GM03348 (cell line): ENCODE measurements at regions not wholly inside any gene's neighbourhood (a gene's known extent, or its start where the extent isn't known, plus 50 kb on each side); places are given as distances from the start of the nearest gene placed in this dataset.

Source experiments
- DNase-seq: peaks from one replicate; pipeline ENCODE4 v3.0.0; 2012; ENCODE audit warnings: low spot score

- no peak for DNase-seq
These were observed 174.1 kb upstream of the EEA1 start for GRCh38 chr12:93103154-93103553.

- DNase-seq: no peak
These were observed 175.4 kb upstream of the EEA1 start for GRCh38 chr12:93104535-93104934.

DNA sequence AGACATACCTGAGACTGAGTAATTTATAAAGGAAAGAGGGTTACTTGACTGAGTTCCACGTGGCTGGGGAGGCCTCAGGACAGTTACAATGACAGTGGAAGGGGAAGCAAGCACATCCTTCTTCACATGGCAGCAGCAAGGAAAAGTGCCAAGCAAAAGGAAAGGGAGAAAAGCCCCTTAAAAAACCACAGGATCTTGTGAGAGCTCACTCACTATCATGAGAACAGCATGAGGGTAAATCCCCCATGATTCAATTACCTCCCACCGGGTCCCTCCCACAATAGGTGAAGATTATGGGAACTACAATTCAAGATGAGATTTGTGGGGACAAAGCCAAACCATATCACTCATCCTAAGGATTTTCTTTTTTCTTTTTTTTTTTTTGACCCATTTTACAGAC, 177.8 kb upstream of the EEA1 start:
- no peak for DNase-seq

- no peak for DNase-seq
These were observed 178.6 kb upstream of the EEA1 start for GRCh38 chr12:93107514-93108312.

GRCh38 chr12:93108985-93109384, 179.9 kb upstream of the EEA1 start:
- peak; percentile 74 for DNase-seq

DNA sequence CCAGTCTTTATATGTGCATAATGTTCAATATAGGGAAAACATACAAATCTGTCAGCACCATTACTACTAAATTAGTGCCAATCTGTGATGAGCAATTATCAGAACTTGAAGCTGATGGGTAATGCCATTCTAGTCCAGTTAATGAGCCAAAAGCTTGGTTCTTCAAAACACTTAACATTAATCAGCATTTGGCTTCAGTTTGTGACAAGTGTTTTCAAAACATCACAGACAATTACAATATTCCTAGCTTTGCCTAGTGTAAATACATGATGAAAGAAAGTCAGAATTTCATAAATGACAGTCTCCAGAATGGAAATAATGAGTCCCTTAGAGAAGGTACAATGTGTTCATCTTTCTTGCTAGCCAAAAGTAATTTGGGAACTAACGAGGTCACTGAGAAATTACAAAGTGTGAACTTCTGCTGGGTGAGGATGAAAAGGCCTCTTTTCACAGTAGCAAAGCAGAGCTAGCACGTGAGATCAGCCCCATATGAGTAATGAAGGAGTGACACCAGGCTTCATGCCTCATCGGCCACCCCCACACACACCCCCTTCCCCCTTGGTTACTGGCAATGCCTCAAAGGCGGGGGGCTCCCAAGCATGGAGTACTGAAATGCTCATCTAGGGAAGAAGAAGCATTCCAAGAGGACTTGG, 180.6 kb upstream of the EEA1 start:
- DNase-seq: no peak

DNA sequence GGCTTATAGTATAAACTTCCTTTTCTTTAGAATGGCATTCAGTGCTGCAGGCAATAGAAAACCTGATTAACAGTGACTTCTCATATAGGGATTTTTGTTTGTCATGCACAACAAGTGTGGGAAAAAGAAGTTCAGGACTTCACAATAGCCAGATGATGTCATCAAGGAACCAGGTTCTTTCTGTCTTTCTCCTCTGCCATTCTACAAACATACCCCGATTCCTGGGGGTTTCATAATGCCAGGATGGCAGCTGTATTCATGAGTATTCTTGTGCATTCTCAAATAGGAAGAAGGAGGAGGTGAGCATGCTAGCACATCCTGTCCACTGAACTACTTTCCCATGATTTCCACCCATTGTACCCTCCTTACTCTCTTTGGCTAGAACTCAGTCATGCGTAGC, 182.7 kb upstream of the EEA1 start:
- DNase-seq: no peak

DNA sequence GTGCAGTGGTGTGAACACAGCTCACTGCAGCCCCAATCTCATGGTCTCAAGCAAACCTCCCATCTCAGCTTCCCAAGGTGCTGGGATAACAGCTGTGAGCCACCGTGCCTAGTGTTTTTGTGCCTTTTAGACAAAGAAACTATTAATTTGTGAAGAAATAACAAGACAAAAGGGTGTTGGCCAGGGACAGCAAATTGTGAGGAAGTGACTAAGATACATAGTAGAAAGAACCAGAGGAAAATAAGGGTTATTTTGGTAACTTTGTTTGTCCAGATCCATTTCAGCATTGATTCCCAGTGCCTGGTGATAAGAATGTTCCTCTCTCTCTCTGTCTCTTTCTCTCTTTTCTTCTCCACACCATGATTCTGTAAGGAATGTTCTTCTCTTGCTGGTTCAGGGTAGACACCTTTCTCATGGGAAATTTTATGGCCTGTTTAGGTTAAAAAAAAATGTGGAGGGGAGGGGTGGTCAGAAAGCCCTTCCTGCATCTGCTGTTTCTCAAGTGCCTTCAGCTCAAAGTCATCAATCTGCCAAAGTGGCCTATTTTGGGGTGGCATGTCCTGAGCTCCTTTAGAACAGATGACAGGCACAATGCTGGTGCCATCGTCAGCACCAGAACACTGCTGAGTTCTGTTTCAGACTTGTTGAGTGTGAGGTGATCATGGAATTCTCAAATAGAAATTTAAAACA, 184.4 kb upstream of the EEA1 start:
- peak; percentile 38 for DNase-seq

DNA sequence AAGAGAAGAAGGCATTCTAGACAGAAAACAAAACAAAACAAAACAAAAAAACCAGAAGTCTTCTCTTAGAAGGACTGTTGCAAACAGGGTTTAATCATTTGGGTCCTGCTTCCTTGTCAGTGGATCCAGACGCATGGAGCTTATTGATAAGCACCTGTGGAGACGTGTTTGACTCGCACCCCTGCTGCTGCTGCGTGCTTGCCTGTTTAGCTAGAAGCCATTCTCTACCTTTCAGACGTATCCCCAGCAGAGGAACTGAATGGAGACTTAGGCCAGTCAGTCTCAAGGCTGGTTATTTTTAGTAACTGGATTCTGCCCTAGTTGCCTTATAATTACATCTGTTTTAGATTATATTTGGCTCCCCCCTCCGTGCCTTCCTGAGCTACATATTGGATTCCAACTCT, 186.1 kb upstream of the EEA1 start:
- DNase-seq: peak; percentile 74

DNA sequence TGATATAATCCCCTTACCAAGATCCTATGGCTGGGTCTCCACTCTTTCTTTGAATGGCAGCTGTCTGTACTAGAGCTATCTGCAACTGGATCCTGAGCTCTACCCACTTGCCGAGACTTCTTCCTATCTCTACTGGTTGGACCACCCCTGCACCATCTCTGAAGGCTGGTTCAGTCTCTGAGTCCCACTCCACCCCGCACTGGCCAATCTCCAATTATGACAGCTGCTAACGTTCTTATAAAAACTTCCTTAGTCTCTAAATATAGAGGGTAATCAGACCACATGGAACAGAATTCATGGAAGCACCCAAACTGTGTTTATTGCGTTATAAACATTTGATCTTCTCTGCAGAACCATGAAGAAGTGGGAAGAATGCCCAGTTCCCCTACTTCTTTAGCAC, 186.6 kb upstream of the EEA1 start:
- DNase-seq: peak; percentile 31

GRCh38 chr12:93116632-93117031, 187.5 kb upstream of the EEA1 start:
- no peak for DNase-seq

DNA sequence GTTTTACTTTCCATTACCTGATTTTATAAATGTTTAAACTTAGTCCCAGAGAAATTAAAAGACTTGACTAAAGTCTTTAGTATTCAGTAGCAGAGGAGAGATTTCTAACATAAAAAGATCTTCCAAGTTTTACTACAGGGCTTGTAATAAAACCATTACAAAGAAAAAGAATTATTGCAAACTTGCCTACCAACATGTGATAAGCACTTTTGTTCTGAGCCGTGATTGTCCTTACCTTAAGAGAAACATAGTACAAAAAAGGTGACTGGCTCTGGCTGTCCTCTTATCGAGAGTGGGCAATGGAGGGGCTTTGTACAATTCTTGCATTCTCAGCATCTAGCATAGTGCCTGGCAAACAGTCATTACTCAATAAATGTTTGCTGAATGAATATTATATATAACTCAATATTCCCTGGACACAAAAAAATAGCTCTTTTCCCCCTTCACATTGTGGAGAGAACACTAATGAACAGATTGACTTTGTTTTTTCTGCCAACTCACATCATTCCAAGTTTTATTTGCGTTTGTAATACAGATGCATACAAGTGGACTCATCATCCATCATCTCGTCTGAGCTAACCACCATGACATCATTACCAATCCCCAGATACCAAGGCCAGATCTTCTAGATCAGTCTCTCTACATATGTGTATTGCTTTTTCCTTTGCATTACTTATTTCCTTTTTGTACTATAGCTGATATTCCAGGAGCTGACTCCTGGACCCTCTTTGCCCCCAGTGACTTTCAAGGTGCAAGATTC, 192.8 kb upstream of the EEA1 start:
- peak; percentile 49 for DNase-seq

DNA sequence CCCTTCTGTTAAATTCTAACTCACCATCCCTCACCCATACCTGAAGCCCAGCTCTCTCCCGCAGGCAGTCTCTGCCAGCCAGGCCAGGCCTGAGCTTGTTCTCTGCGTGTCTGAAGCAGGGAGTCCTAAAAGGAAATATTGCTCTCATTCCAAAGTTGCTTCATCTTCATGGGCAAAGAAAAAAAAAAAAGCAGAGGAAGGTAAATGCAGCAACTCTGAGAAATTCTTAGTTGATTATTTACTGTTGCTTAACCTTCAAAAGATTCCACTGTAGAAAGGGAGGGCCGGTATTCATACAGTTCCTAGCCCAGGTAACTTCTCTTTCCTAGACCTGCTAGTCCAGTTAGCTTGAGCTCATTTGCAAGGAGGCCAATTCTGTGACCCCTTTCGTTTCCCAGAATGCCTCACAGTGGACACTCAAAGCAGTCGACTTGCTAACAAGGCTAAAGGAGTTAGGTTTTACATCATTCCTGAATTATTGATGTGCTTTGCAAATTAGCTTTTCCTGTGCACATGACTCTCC, 193.5 kb upstream of the EEA1 start:
- DNase-seq: no peak

DNA sequence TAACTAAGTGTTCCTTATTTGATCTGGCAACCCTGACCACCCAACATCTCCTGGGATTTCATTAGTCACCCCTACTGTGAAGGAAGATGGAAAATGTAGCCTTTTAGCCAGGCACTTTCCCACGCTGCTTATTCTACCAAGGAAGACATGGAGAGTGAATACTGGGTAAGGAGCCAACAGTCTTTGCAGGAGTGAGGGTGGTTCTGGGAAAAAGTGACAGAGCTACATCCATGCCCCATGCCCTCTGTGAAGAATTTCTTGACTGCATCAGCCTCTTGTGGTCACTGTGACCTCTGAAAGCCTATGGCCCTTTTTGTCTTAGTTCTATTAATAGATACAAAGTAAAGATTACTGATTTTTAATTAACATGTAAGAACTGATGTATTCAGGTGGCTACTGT, 196.0 kb upstream of the EEA1 start:
- DNase-seq: no peak

GRCh38 chr12:93126069-93126474, 197.0 kb upstream of the EEA1 start:
- DNase-seq: no peak

GRCh38 chr12:93127107-93127560, 198.0 kb upstream of the EEA1 start:
- no peak for DNase-seq

DNA sequence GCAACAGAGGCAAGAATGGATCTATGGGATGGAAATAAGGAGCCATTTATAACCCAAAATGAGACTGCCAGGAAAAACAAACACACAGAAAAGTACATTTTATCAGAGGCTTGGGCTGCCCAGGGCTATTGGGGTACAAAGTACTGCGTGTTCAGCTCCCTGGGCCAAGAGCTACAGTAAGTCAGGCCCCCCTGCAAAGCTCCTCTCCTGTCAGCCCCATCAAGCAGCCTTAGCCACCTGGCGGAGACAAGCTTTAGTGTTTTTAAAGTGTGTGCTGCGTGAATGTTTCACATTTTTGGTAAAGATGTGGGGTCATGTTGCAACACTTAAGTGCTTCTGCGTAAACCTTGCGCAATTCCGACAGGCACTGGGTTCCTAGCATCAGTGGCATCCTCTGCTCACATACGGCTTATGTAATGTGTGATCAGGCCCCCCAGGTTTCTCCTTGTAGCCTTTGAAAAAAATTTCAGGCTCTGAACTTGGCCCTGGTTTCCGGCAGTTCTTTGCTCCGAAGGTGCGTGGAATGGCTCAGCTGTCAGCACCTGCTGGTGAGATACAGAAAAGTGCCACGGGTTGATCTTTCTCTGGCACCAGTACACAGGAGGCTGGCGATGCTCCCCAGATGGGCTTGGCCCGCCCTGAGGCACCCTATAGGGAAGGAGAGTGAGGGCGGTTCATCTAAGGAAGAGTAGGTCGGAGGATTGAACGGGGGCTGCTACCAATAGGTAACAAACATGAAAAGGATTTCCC, 198.7 kb upstream of the EEA1 start:
- DNase-seq: no peak

- DNase-seq: no peak
These were observed 199.2 kb upstream of the EEA1 start for GRCh38 chr12:93128332-93128707.

- no peak for DNase-seq
These were observed 201.4 kb upstream of the EEA1 start for GRCh38 chr12:93130366-93131054.

DNA sequence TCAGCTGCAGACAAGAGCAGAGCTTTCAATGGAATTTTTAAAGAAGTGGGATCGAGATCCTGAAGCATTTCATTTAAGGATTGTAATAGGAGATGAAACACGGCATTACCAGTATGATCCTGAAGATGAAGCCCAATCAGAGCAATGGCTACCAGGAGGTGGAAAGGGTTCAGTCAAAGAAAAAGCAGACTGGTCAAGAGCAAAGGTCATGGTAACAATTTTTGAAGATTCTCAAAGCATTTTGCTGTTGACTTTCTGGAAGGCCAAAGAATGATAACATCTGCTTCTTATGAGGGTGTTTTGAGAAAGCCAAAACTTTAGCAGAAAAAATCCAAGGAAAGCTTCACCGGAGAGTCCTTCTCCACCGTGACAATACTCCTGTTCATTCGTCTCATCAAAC, 204.3 kb upstream of the EEA1 start:
- DNase-seq: no peak
